Uterus (tissue), 3 donors: ENCODE measurements at regions not wholly inside any gene's neighbourhood (a gene's known extent, or its start where the extent isn't known, plus 50 kb on each side); places are given as distances from the start of the nearest gene placed in this dataset.
A peak's percentile ranks its signal among the peaks of the same experiment; 100 is the strongest.

Source experiments
- DNase-seq, 2 donors: peaks; one replicate each; pipeline ENCODE4 v3.0.0-alpha.2; 2019 to 2020
- H3K27ac ChIP-seq, 2 donors: fragments of 200-600 bp; sonication (generic); 1 replicate in 1 of 2; 2 replicates in 1 of 2; pipeline ENCODE4 v1.5.1; 2016 to 2018
- H3K27me3 ChIP-seq, 2 donors: fragments of 200-600 bp; sonication (generic); one replicate each; pipeline ENCODE4 v1.5.1; 2018 to 2019; ENCODE audit warnings: control low read depth in 1 of 2
- H3K36me3 ChIP-seq, 2 donors: fragments of 200-600 bp; sonication (generic); one replicate each; pipeline ENCODE4 v1.5.1; 2019; ENCODE audit warnings: control low read depth in 1 of 2
- H3K4me1 ChIP-seq, 2 donors: fragments of 200-600 bp; sonication (generic); one replicate each; pipeline ENCODE4 v1.5.1; 2018 to 2019; ENCODE audit warnings: control low read depth in 1 of 2
- H3K4me3 ChIP-seq, 2 donors: fragments of 200-600 bp; sonication (generic); 1 replicate in 1 of 2; 2 replicates in 1 of 2; pipeline ENCODE4 v1.5.1; 2018 to 2019; ENCODE audit warnings: mild to moderate bottlenecking in 1 of 2
- H3K9me3 ChIP-seq, 2 donors: fragments of 200-600 bp; sonication (generic); one replicate each; pipeline ENCODE4 v1.5.1; 2019; ENCODE audit warnings: control low read depth in 1 of 2
- CTCF ChIP-seq, 4 experiments: fragments of 200-600 bp in 2 of 4; fragments of 450-650 bp in 2 of 4; sonication (generic) in 2 of 4; IDR thresholded peaks; one replicate each; pipeline ENCODE4 v1.5.1; 2016 to 2019; ENCODE audit warnings: antibody characterized with exemption in 4 of 4, mild to moderate bottlenecking in 2 of 4, moderate library complexity in 1 of 4
- POLR2A ChIP-seq, 2 donors: fragments of 450-650 bp; IDR thresholded peaks; one replicate each; pipeline ENCODE4 v1.6.1; 2016; ENCODE audit warnings: antibody characterized with exemption in 2 of 2, mild to moderate bottlenecking in 1 of 2, moderate library complexity in 1 of 2
- intact Hi-C: fragments of 100-400 bp; cut with DNase I; formaldehyde crosslinking; loops from one replicate; pipeline ENCODE4 v1.15.1; 2023; ENCODE audit warnings: low total_unique reads
- donor health status: DM: yes; HTN: yes; CAD: no.

- H3K9me3 ChIP-seq: no peaks in the 10 kb centered on the region
- intact Hi-C loops: no loop called here
- TF ChIP-seq POLR2A (IDR thresholded peaks at IDR 0.05) (no peak), CTCF (IDR thresholded peaks at IDR 0.05) (no peak)
- DNase-seq: no peak
- peaks cover 0 to 6% of the 10 kb centered on the region in 2 donors for H3K4me1 ChIP-seq
- H3K36me3 ChIP-seq: no peaks in the 10 kb centered on the region
- no peak overlapping the region for H3K4me3 ChIP-seq
- no peaks in the 10 kb centered on the region for H3K27me3 ChIP-seq
- H3K27ac ChIP-seq: peak overlapping the region; percentile 66 to 73
These were observed 191.4 kb downstream of the TENT5A start for GRCh38 chr6:81561071-81561564.

GRCh38 chr6:81557811-81558210, 194.7 kb downstream of the TENT5A start:
- H3K36me3 ChIP-seq: no peaks in the 10 kb centered on the region
- peak overlapping the region in 1 of 2 donors; percentile 41 for H3K27ac ChIP-seq
- intact Hi-C loops: no loop called here
- H3K27me3 ChIP-seq: no peaks in the 10 kb centered on the region
- DNase-seq: no peak
- H3K4me1 ChIP-seq: peaks cover 0 to 6% of the 10 kb centered on the region in 2 donors
- TF ChIP-seq CTCF (IDR thresholded peaks at IDR 0.05): no peak
- no peak for TF ChIP-seq POLR2A (IDR thresholded peaks at IDR 0.05)
- H3K9me3 ChIP-seq: no peaks in the 10 kb centered on the region
- H3K4me3 ChIP-seq: no peak overlapping the region

- no peak overlapping the region for H3K4me3 ChIP-seq
- DNase-seq: no peak
- no peaks in the 10 kb centered on the region for H3K27me3 ChIP-seq
- TF ChIP-seq CTCF (IDR thresholded peaks at IDR 0.05) (no peak), POLR2A (IDR thresholded peaks at IDR 0.05) (no peak)
- no peaks in the 10 kb centered on the region for H3K36me3 ChIP-seq
- peaks cover 0 to 6% of the 10 kb centered on the region in 2 donors for H3K4me1 ChIP-seq
- H3K9me3 ChIP-seq: no peaks in the 10 kb centered on the region
- H3K27ac ChIP-seq: peak overlapping the region; percentile 0 to 53
- intact Hi-C loops: no loop called here
These were observed 195.9 kb downstream of the TENT5A start for GRCh38 chr6:81556551-81556950.

GRCh38 chr6:81553216-81553615, 199.3 kb downstream of the TENT5A start:
- TF ChIP-seq CTCF (IDR thresholded peaks at IDR 0.05) (no peak), POLR2A (IDR thresholded peaks at IDR 0.05) (no peak)
- Histone ChIP-seq H3K27me3 (no peaks in the 10 kb centered on the region), H3K9me3 (peaks cover 0 to 3% of the 10 kb centered on the region in 2 donors), H3K4me3 (no peak overlapping the region), H3K27ac (no peak overlapping the region), H3K36me3 (no peaks in the 10 kb centered on the region), H3K4me1 (peaks cover 0 to 6% of the 10 kb centered on the region in 2 donors)
- no peak for DNase-seq
- intact Hi-C loops: no loop called here

- H3K27ac ChIP-seq: no peak overlapping the region
- H3K9me3 ChIP-seq: peaks cover 0 to 3% of the 10 kb centered on the region in 2 donors
- H3K4me1 ChIP-seq: peaks cover 0 to 6% of the 10 kb centered on the region in 2 donors
- no peaks in the 10 kb centered on the region for H3K36me3 ChIP-seq
- H3K27me3 ChIP-seq: no peaks in the 10 kb centered on the region
- no peak for TF ChIP-seq POLR2A (IDR thresholded peaks at IDR 0.05)
- no peak for TF ChIP-seq CTCF (IDR thresholded peaks at IDR 0.05)
- no peak overlapping the region for H3K4me3 ChIP-seq
- intact Hi-C loops: no loop called here
- DNase-seq: no peak
These were observed 199.8 kb downstream of the TENT5A start for GRCh38 chr6:81552644-81553043.
